HL-60 (cell line): ENCODE measurements at regions not wholly inside any gene's neighbourhood (a gene's known extent, or its start where the extent isn't known, plus 50 kb on each side); places are given as distances from the start of the nearest gene placed in this dataset.

Experiments used
- DNase-seq, 2 experiments: peaks; one replicate each; pipeline ENCODE4 v3.0.0-alpha.2; 2010 to 2020; ENCODE audit warnings: low read depth in 1 of 2, low spot score in 1 of 2
- H3K27ac ChIP-seq: fragments of 250-450 bp; sonication (Bioruptor Pico); replicated peaks from 2 replicates; pipeline ENCODE4 v1.5.1; 2020; ENCODE audit warnings: mild to moderate bottlenecking, moderate library complexity
- H3K27me3 ChIP-seq: fragments of 250-450 bp; sonication (Bioruptor Pico); 2 replicates; pipeline ENCODE4 v1.5.1; 2021; ENCODE audit warnings: mild to moderate bottlenecking, moderate library complexity; ENCODE audit not compliant: insufficient read depth, poor library complexity, severe bottlenecking
- H3K4me3 ChIP-seq: replicated peaks from 2 replicates; pipeline ENCODE4 v1.5.1; 2011; ENCODE audit warnings: mild to moderate bottlenecking, control low read depth, low read length; ENCODE audit not compliant: insufficient read depth
- GABPA ChIP-seq: IDR thresholded peaks from 2 replicates; pipeline ENCODE4 v1.6.1; 2012; ENCODE audit warnings: low read depth
- POLR2AphosphoS5 ChIP-seq: IDR thresholded peaks from 2 replicates; pipeline ENCODE4 v1.6.1; 2012; ENCODE audit warnings: low read depth
- SPI1 ChIP-seq: IDR thresholded peaks from 2 replicates; pipeline ENCODE4 v1.6.1; 2012; ENCODE audit warnings: low read depth, mild to moderate bottlenecking, borderline replicate concordance
- TF ChIP-seq, protein P1 (sequence below): IDR thresholded peaks from 2 replicates; pipeline ENCODE4 v1.6.1; 2012; ENCODE audit warnings: low read depth; ENCODE audit not compliant: insufficient replicate concordance
- TF ChIP-seq, protein P2 (sequence below): IDR thresholded peaks from one replicate; pipeline ENCODE4 v1.5.1; 2011; ENCODE audit warnings: low read length, control low read depth, inconsistent platforms; ENCODE audit not compliant: insufficient read depth

DNA sequence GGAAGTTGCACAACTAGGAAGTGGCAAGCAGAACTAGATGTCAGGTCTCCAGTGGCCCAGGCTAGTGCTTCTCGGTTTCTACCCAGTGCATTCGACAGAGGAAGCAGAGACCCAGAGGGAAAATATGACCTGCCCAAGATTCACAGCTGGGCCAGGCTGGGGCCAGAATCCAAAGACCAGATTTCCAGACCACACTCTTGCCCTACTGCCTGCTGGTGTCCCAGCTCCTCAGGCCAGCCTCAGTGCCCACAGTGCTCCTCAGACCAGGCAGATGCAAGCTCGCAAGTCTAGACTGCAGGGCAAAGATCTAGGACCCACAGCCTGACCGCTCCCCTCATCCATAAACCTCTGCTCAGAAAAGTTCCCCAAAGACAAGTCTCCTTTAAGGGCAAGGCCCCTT lies 262.6 kb downstream of the BUD13 start:
- peaks cover 10% of the 10 kb centered on the region for H3K27me3 ChIP-seq
- no peak for DNase-seq
- H3K27ac ChIP-seq, result no peak overlapping the region
- TF ChIP-seq SPI1 (no peak), GABPA (no peak), POLR2AphosphoS5 (no peak)
- TF ChIP-seq, protein P1, sequence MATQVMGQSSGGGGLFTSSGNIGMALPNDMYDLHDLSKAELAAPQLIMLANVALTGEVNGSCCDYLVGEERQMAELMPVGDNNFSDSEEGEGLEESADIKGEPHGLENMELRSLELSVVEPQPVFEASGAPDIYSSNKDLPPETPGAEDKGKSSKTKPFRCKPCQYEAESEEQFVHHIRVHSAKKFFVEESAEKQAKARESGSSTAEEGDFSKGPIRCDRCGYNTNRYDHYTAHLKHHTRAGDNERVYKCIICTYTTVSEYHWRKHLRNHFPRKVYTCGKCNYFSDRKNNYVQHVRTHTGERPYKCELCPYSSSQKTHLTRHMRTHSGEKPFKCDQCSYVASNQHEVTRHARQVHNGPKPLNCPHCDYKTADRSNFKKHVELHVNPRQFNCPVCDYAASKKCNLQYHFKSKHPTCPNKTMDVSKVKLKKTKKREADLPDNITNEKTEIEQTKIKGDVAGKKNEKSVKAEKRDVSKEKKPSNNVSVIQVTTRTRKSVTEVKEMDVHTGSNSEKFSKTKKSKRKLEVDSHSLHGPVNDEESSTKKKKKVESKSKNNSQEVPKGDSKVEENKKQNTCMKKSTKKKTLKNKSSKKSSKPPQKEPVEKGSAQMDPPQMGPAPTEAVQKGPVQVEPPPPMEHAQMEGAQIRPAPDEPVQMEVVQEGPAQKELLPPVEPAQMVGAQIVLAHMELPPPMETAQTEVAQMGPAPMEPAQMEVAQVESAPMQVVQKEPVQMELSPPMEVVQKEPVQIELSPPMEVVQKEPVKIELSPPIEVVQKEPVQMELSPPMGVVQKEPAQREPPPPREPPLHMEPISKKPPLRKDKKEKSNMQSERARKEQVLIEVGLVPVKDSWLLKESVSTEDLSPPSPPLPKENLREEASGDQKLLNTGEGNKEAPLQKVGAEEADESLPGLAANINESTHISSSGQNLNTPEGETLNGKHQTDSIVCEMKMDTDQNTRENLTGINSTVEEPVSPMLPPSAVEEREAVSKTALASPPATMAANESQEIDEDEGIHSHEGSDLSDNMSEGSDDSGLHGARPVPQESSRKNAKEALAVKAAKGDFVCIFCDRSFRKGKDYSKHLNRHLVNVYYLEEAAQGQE, result no peak
- TF ChIP-seq, protein P2, sequence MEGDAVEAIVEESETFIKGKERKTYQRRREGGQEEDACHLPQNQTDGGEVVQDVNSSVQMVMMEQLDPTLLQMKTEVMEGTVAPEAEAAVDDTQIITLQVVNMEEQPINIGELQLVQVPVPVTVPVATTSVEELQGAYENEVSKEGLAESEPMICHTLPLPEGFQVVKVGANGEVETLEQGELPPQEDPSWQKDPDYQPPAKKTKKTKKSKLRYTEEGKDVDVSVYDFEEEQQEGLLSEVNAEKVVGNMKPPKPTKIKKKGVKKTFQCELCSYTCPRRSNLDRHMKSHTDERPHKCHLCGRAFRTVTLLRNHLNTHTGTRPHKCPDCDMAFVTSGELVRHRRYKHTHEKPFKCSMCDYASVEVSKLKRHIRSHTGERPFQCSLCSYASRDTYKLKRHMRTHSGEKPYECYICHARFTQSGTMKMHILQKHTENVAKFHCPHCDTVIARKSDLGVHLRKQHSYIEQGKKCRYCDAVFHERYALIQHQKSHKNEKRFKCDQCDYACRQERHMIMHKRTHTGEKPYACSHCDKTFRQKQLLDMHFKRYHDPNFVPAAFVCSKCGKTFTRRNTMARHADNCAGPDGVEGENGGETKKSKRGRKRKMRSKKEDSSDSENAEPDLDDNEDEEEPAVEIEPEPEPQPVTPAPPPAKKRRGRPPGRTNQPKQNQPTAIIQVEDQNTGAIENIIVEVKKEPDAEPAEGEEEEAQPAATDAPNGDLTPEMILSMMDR, result no peak
- H3K4me3 ChIP-seq, result no peak overlapping the region

DNA sequence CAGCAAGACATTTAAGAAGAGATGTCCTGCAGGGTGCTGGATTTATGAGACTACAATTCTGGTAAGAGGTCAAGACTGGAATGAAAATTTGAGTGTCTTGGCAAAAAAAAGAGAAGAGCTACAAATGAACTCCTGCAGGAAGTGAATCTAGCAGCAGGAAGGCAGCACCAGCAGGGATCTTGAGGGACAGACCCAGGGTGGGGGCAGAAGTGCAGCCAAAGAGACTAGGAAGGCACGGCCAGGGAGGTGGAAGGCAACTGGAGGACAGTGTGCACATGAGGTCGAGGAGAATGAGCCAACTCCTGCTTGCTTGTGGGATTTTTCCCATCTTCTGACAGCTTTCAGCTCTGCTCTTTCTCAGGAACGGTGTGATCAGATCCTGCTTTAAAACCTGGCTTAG lies 263.2 kb downstream of the BUD13 start:
- Histone ChIP-seq H3K4me3 (no peak overlapping the region), H3K27ac (no peak overlapping the region), H3K27me3 (peaks cover 15% of the 10 kb centered on the region)
- DNase-seq, result no peak
- TF ChIP-seq, protein P1, result no peak
- TF ChIP-seq, protein P2, result no peak
- TF ChIP-seq GABPA (no peak), SPI1 (no peak), POLR2AphosphoS5 (no peak)

DNA sequence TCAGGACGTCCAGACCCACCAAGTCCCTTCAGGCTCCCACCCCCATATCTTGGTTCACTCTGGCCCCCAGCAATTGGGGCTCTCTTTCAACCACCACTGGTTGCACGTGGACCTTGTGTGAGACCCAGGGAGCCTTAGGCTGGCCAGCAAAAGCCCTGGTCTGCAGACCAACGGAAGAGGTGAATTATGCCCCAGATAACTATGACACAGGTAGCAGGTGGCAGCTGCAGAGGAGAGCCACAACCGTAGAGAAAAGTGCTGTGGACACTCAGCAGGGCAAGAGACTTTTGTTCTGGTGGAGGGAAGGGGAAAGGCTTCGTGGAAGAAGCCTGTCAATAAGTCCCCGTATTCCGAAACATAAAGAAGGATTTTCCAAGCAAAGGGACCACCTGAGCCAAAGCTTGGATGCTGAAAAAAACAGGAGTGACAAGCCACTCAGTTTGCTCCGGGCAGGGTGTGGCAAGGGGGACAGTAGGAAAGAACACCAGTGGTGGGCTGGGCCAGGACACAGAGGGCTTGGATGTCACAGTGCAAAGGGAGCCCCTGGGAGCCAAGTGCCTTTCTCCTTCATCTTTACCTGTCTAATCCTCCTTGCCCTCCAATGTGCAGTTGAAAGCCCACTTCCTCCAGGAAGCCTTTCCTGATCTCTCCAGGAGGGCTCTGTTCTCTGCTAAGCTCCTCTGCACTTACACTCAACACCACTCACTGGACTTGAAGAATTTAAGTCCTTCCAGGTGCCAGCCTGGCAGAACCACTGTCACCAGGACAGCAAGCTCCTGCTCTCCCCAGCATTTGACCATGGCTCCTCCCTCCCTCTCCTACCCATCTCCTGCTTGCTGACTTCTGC lies 264.7 kb downstream of the BUD13 start:
- H3K4me3 ChIP-seq, result no peak overlapping the region
- no peak for TF ChIP-seq SPI1
- TF ChIP-seq POLR2AphosphoS5, result no peak
- no peak for TF ChIP-seq GABPA
- H3K27me3 ChIP-seq, result peaks cover 19% of the 10 kb centered on the region
- no peak for DNase-seq
- H3K27ac ChIP-seq, result no peak overlapping the region

DNA sequence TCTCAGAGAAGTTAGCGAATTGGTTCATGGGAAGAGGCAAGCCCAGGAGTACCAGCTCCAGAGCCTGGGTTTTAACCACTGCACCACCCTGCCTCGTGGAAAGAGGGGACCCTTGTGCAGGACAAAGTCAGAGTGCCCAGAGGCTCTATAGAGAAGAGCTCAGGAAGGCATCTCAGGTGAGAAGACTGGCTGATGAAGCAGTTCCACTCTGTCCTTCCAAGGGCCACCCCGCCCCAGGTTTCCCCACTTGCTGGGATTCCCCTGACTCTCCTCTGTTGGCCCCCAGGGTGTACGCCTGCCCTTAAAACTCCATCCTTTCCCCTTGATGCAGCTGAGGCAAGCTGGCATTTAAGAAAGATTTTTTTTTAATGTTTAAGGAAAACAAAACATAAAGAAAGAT lies 265.8 kb downstream of the BUD13 start:
- DNase-seq, result no peak
- no peak overlapping the region for H3K27ac ChIP-seq
- H3K27me3 ChIP-seq, result peaks cover 28% of the 10 kb centered on the region
- no peak overlapping the region for H3K4me3 ChIP-seq
- TF ChIP-seq, protein P2, result no peak
- TF ChIP-seq, protein P1, result no peak
- no peak for TF ChIP-seq POLR2AphosphoS5
